IMR-90 (cell line): ENCODE measurements at regions not wholly inside any gene's neighbourhood (a gene's known extent, or its start where the extent isn't known, plus 50 kb on each side); places are given as distances from the start of the nearest gene placed in this dataset.

Experiments
- ATAC-seq: fragments of 200-7000 bp; cut with Tn5 transposase; 2 replicates; pipeline ENCODE4 v1.9.1; 2020; ENCODE audit warnings: low read depth, mild to moderate bottlenecking, moderate library complexity
- BruUV-seq: library from RNA; stranded (reverse); fragments of 400-500 nt; replicated peaks from 2 replicates; lab custom pipeline; 2021; lab: Mats Ljungman, UMichigan
- CTCF ChIA-PET: fragments of 300-600 bp; formaldehyde crosslinking; extraction: SDS; loops from one replicate; lab custom pipeline; 2021; ENCODE audit warnings: antibody characterized with exemption; lab: Yijun Ruan, JAX
- POLR2A ChIA-PET: fragments of 300-600 bp; sonication (Branson Sonifier 250); formaldehyde crosslinking; loops from one replicate; lab custom pipeline; 2022; ENCODE audit warnings: antibody characterized with exemption; ENCODE audit not compliant: unreplicated experiment; lab: Charles Lee
- DNase-seq: peaks from one replicate; pipeline ENCODE4 v3.0.0; 2013
- H2AFZ ChIP-seq: replicated peaks from 2 replicates; pipeline ENCODE3; 2013; ENCODE audit warnings: low read length, mild to moderate bottlenecking; ENCODE audit not compliant: poor library complexity
- H2AK5ac ChIP-seq: 2 replicates; pipeline ENCODE4 v1.6.1; 2013; ENCODE audit warnings: low read depth, low read length, inconsistent platforms
- H2AK9ac ChIP-seq: replicated peaks from 2 replicates; pipeline ENCODE3; 2013; ENCODE audit warnings: mild to moderate bottlenecking, low read depth, low read length, moderate library complexity; ENCODE audit not compliant: poor library complexity
- H2BK120ac ChIP-seq: 2 replicates; pipeline ENCODE4 v1.6.1; 2013; ENCODE audit warnings: low read depth, low read length, inconsistent platforms
- H2BK15ac ChIP-seq: 3 replicates; pipeline ENCODE4 v1.6.1; 2013; ENCODE audit warnings: low read depth, low read length, inconsistent platforms
- H2BK20ac ChIP-seq: 2 replicates; pipeline ENCODE4 v1.6.1; 2013; ENCODE audit warnings: low read depth, mild to moderate bottlenecking, inconsistent platforms, low read length, moderate library complexity
- H2BK5ac ChIP-seq: 2 replicates; pipeline ENCODE4 v1.6.1; 2013; ENCODE audit warnings: mild to moderate bottlenecking, low read depth, low read length, inconsistent platforms; ENCODE audit not compliant: poor library complexity, severe bottlenecking
- H3K14ac ChIP-seq: replicated peaks from 2 replicates; pipeline ENCODE4 v1.6.1; 2013; ENCODE audit warnings: low read depth, low read length, inconsistent platforms
- H3K18ac ChIP-seq: 2 replicates; pipeline ENCODE4 v1.6.1; 2013; ENCODE audit warnings: low read depth, low read length, control low read depth
- H3K23ac ChIP-seq: 2 replicates; pipeline ENCODE4 v1.6.1; 2013; ENCODE audit warnings: low read depth, low read length, inconsistent platforms
- H3K27ac ChIP-seq: 2 replicates; pipeline ENCODE4 v1.5.1; 2013; ENCODE audit warnings: mild to moderate bottlenecking, control low read depth, low read length; ENCODE audit not compliant: insufficient read depth
- H3K27me3 ChIP-seq: 2 replicates; pipeline ENCODE4 v1.6.1; 2013; ENCODE audit warnings: low read length; ENCODE audit not compliant: control insufficient read depth, insufficient read depth
- H3K36me3 ChIP-seq: 2 replicates; pipeline ENCODE4 v1.6.1; 2013; ENCODE audit warnings: low read length, mixed read lengths; ENCODE audit not compliant: control insufficient read depth, insufficient read depth
- H3K4ac ChIP-seq: 2 replicates; pipeline ENCODE4 v1.6.1; 2013; ENCODE audit warnings: low read depth, low read length, inconsistent platforms
- H3K4me1 ChIP-seq: 2 replicates; pipeline ENCODE4 v1.6.1; 2013; ENCODE audit warnings: low read length, mixed read lengths; ENCODE audit not compliant: control insufficient read depth, insufficient read depth
- H3K4me2 ChIP-seq: 2 replicates; pipeline ENCODE4 v1.6.1; 2013; ENCODE audit warnings: low read depth, mild to moderate bottlenecking, control low read depth, low read length, moderate library complexity
- H3K4me3 ChIP-seq: 2 replicates; pipeline ENCODE4 v1.5.1; 2013; ENCODE audit warnings: low read depth, mild to moderate bottlenecking, control low read depth, low read length, moderate library complexity; ENCODE audit not compliant: insufficient read depth
- H3K56ac ChIP-seq: 2 replicates; pipeline ENCODE4 v1.6.1; 2013; ENCODE audit warnings: low read length, inconsistent platforms; ENCODE audit not compliant: insufficient read depth; ENCODE audit errors: extremely low read depth
- H3K79me1 ChIP-seq, 2 experiments: 2 replicates each; pipeline ENCODE4 v1.6.1; 2013; ENCODE audit warnings: low read length in 2 of 2, inconsistent platforms in 1 of 2, low read depth in 1 of 2
- H3K9ac ChIP-seq: 2 replicates; pipeline ENCODE4 v1.6.1; 2013; ENCODE audit warnings: low read depth, low read length, control low read depth
- H3K9me1 ChIP-seq: 2 replicates; pipeline ENCODE4 v1.6.1; 2013; ENCODE audit warnings: low read length, inconsistent platforms; ENCODE audit not compliant: insufficient read depth
- H3K9me3 ChIP-seq: 2 replicates; pipeline ENCODE4 v1.6.1; 2013; ENCODE audit warnings: low read length; ENCODE audit not compliant: control insufficient read depth, insufficient read depth
- H4K20me1 ChIP-seq: 2 replicates; pipeline ENCODE4 v1.6.1; 2013; ENCODE audit warnings: low read length, inconsistent platforms; ENCODE audit not compliant: insufficient read depth
- H4K5ac ChIP-seq: 2 replicates; pipeline ENCODE4 v1.6.1; 2013; ENCODE audit warnings: mild to moderate bottlenecking, low read depth, low read length, control low read depth
- H4K8ac ChIP-seq, 2 experiments: 2 replicates each; pipeline ENCODE4 v1.6.1; 2013; ENCODE audit warnings: low read depth in 2 of 2, low read length in 2 of 2, control low read depth in 1 of 2, inconsistent platforms in 1 of 2
- H4K91ac ChIP-seq: 2 replicates; pipeline ENCODE4 v1.6.1; 2013; ENCODE audit warnings: low read depth, low read length, inconsistent platforms; ENCODE audit not compliant: insufficient read depth
- BHLHE40 ChIP-seq: fragments of 150-350 bp; IDR thresholded peaks from 2 replicates; pipeline ENCODE4 v1.6.1; 2016; ENCODE audit warnings: mild to moderate bottlenecking, low read depth, low read length
- CEBPB ChIP-seq: IDR thresholded peaks from 2 replicates; pipeline ENCODE4 v1.6.1; 2012; ENCODE audit warnings: low read depth, low read length, improper control_type of control experiment
- CHD1 ChIP-seq: IDR thresholded peaks from 2 replicates; pipeline ENCODE4 v1.6.1; 2012; ENCODE audit warnings: low read depth, low read length, improper control_type of control experiment
- CTCF ChIP-seq: conservative IDR thresholded peaks from 2 replicates; pipeline ENCODE4 v1.5.1; 2012; ENCODE audit warnings: mild to moderate bottlenecking, low read depth, low read length, improper control_type of control experiment
- FOS ChIP-seq: fragments of 150-350 bp; IDR thresholded peaks from 2 replicates; pipeline ENCODE4 v1.6.1; 2016; ENCODE audit warnings: low read depth, low read length
- MAFK ChIP-seq: IDR thresholded peaks from 2 replicates; pipeline ENCODE4 v1.6.1; 2012; ENCODE audit warnings: low read depth, low read length, improper control_type of control experiment
- MAZ ChIP-seq: IDR thresholded peaks from 2 replicates; pipeline ENCODE4 v1.6.1; 2012; ENCODE audit warnings: low read depth, mild to moderate bottlenecking, low read length, improper control_type of control experiment, moderate library complexity, borderline replicate concordance
- MXI1 ChIP-seq: IDR thresholded peaks from 2 replicates; pipeline ENCODE4 v1.6.1; 2012; ENCODE audit warnings: low read depth, mild to moderate bottlenecking, low read length, moderate library complexity, borderline replicate concordance
- NFE2L2 ChIP-seq: fragments of 150-350 bp; IDR thresholded peaks from 2 replicates; pipeline ENCODE4 v1.6.1; 2016; ENCODE audit warnings: low read depth, mild to moderate bottlenecking, low read length
- POLR2A ChIP-seq: IDR thresholded peaks from 2 replicates; pipeline ENCODE4 v1.6.1; 2012; ENCODE audit warnings: mild to moderate bottlenecking, low read depth, low read length
- RAD21 ChIP-seq: IDR thresholded peaks from 2 replicates; pipeline ENCODE4 v1.6.1; 2012; ENCODE audit warnings: low read length, improper control_type of control experiment
- RCOR1 ChIP-seq: IDR thresholded peaks from 2 replicates; pipeline ENCODE4 v1.6.1; 2012; ENCODE audit warnings: mild to moderate bottlenecking, low read length, improper control_type of control experiment; ENCODE audit not compliant: insufficient replicate concordance
- RFX5 ChIP-seq: IDR thresholded peaks from 2 replicates; pipeline ENCODE4 v1.8.0; 2012; ENCODE audit warnings: low read depth, mild to moderate bottlenecking, low read length, moderate library complexity
- SMC3 ChIP-seq: fragments of 150-350 bp; IDR thresholded peaks from 2 replicates; pipeline ENCODE4 v1.6.1; 2016; ENCODE audit warnings: low read depth, mild to moderate bottlenecking, antibody characterized with exemption, low read length, moderate library complexity
- USF2 ChIP-seq: fragments of 150-350 bp; IDR thresholded peaks from 2 replicates; pipeline ENCODE4 v1.6.1; 2017; ENCODE audit warnings: mild to moderate bottlenecking, antibody characterized with exemption, low read length, low read depth
- dilution Hi-C: fragments of 300-500 bp; cut with HindIII; formaldehyde crosslinking; loops from one replicate; pipeline ENCODE4 v1.14.3; 2018; ENCODE audit warnings: low sequenced_read_pairs; ENCODE audit not compliant: unreplicated experiment
- in situ Hi-C: fragments of 300-500 bp; cut with MboI; formaldehyde crosslinking; loops from 3 replicates; pipeline ENCODE4 v1.14.3; 2019; ENCODE audit warnings: low sequenced_read_pairs, inconsistent platforms, mixed read lengths
- intact Hi-C: fragments of 100-400 bp; cut with micrococcal nuclease; formaldehyde crosslinking; loops from 2 replicates; pipeline ENCODE4 v1.10.0; 2022
- TF ChIP-seq, protein P1 (sequence below): fragments of 150-350 bp; IDR thresholded peaks from 2 replicates; pipeline ENCODE4 v1.6.1; 2016; ENCODE audit warnings: low read depth, mild to moderate bottlenecking, low read length, moderate library complexity, borderline replicate concordance

GRCh38 chr4:175456131-175456530 lies 355.9 kb downstream of the GPM6A start:
- ChIA-PET POLR2A (no interaction called here), CTCF (no interaction called here)
- no peak overlapping the region for H2AFZ ChIP-seq
- no peak overlapping the region for H4K8ac ChIP-seq
- H3K56ac ChIP-seq, result no peak overlapping the region
- in situ Hi-C loops (no loop called here), dilution Hi-C loops (no loop called here), intact Hi-C loops (no loop called here)
- H3K14ac ChIP-seq, result no peak overlapping the region
- DNase-seq (no peak), ATAC-seq (no peak)
- no peak for TF ChIP-seq POLR2A
- TF ChIP-seq CHD1, result no peak
- TF ChIP-seq, protein P1, sequence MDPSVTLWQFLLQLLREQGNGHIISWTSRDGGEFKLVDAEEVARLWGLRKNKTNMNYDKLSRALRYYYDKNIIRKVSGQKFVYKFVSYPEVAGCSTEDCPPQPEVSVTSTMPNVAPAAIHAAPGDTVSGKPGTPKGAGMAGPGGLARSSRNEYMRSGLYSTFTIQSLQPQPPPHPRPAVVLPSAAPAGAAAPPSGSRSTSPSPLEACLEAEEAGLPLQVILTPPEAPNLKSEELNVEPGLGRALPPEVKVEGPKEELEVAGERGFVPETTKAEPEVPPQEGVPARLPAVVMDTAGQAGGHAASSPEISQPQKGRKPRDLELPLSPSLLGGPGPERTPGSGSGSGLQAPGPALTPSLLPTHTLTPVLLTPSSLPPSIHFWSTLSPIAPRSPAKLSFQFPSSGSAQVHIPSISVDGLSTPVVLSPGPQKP, result no peak
- no peak for TF ChIP-seq SMC3
- TF ChIP-seq RAD21, result no peak
- TF ChIP-seq RFX5, result no peak
- TF ChIP-seq NFE2L2, result no peak
- TF ChIP-seq USF2, result no peak
- no peak for TF ChIP-seq BHLHE40
- TF ChIP-seq MXI1, result no peak
- no peak for TF ChIP-seq FOS
- TF ChIP-seq CEBPB, result no peak
- no peak for TF ChIP-seq RCOR1
- TF ChIP-seq MAFK, result no peak
- TF ChIP-seq MAZ, result no peak
- no peak for TF ChIP-seq CTCF
- no peak overlapping the region for H3K9ac ChIP-seq
- H3K18ac ChIP-seq, result no peak overlapping the region
- peaks cover 10% of the 10 kb centered on the region for H3K9me3 ChIP-seq
- no peaks in the 10 kb centered on the region for H4K20me1 ChIP-seq
- H2AK9ac ChIP-seq, result no peak overlapping the region
- no peak overlapping the region for H3K27ac ChIP-seq
- H3K4ac ChIP-seq, result no peak overlapping the region
- no peak overlapping the region for H3K4me2 ChIP-seq
- H3K36me3 ChIP-seq, result no peaks in the 10 kb centered on the region
- H3K4me1 ChIP-seq, result no peaks in the 10 kb centered on the region
- H2BK15ac ChIP-seq, result no peak overlapping the region
- no peaks in the 10 kb centered on the region for H3K9me1 ChIP-seq
- H2BK5ac ChIP-seq, result no peak overlapping the region
- H4K5ac ChIP-seq, result no peak overlapping the region
- no TSS peak for BruUV-seq
- H2BK120ac ChIP-seq, result no peak overlapping the region
- no peaks in the 10 kb centered on the region for H3K27me3 ChIP-seq
- H2BK20ac ChIP-seq, result no peak overlapping the region
- no peak overlapping the region for H3K4me3 ChIP-seq
- H4K91ac ChIP-seq, result no peak overlapping the region
- H2AK5ac ChIP-seq, result no peak overlapping the region
- H3K23ac ChIP-seq, result no peak overlapping the region
- no peaks in the 10 kb centered on the region for H3K79me1 ChIP-seq
